Prostate gland (tissue), 2 donors: ENCODE measurements at regions not wholly inside any gene's neighbourhood (a gene's known extent, or its start where the extent isn't known, plus 50 kb on each side); places are given as distances from the start of the nearest gene placed in this dataset.

Experiments
- DNase-seq: peaks from one replicate; pipeline ENCODE4 v3.0.0-alpha.2; 2019; ENCODE audit warnings: low spot score
- H3K27ac ChIP-seq, 2 donors: fragments of 200-600 bp; sonication (generic); 2 replicates each; pipeline ENCODE4 v1.5.1; 2017 to 2019
- H3K27me3 ChIP-seq: fragments of 200-600 bp; sonication (generic); replicated peaks from 2 replicates; pipeline ENCODE4 v1.5.1; 2019; ENCODE audit not compliant: insufficient read depth
- H3K36me3 ChIP-seq, 2 donors: fragments of 200-600 bp; sonication (generic); 1 replicate in 1 of 2; 2 replicates in 1 of 2; pipeline versions ENCODE4 v1.5.1 to v1.8.1; 2017 to 2019
- H3K4me1 ChIP-seq: fragments of 200-600 bp; sonication (generic); replicated peaks from 2 replicates; pipeline ENCODE4 v1.5.1; 2019
- H3K4me3 ChIP-seq, 2 donors: fragments of 200-600 bp; sonication (generic); 2 replicates each; pipeline ENCODE4 v1.5.1; 2017 to 2019
- H3K9me3 ChIP-seq: fragments of 200-600 bp; sonication (generic); 2 replicates; pipeline ENCODE4 v1.5.1; 2017
- CTCF ChIP-seq, 4 experiments: fragments of 200-600 bp in 2 of 4; fragments of 450-650 bp in 2 of 4; sonication (generic) in 2 of 4; IDR thresholded peaks; 1 replicate in 3 of 4; 2 replicates in 1 of 4; pipeline ENCODE4 v1.5.1; 2016 to 2019; ENCODE audit warnings: antibody characterized with exemption in 4 of 4, mild to moderate bottlenecking in 2 of 4, moderate library complexity in 2 of 4
- POLR2A ChIP-seq: fragments of 450-650 bp; IDR thresholded peaks from one replicate; pipeline ENCODE4 v1.6.1; 2016; ENCODE audit warnings: antibody characterized with exemption, mild to moderate bottlenecking
- POLR2AphosphoS5 ChIP-seq: sonication (generic); formaldehyde crosslinking; IDR thresholded peaks from one replicate; pipeline ENCODE4 v1.6.1; 2017; ENCODE audit warnings: antibody characterized with exemption
- WGBS: methylation state at CpG from one replicate; pipeline ENCODE4 v1.1.5; 2018; 5-methylcytosine and 5-hydroxymethylcytosine counted together
- intact Hi-C: fragments of 100-400 bp; cut with DNase I; formaldehyde crosslinking; loops from one replicate; pipeline ENCODE4 v1.14.2; 2022

- intact Hi-C loops: no loop called here
- no peaks in the 10 kb centered on the region for H3K36me3 ChIP-seq
Measured at GRCh38 chr2:145596416-145596815, 1076.5 kb upstream of the ZEB2 start.

GRCh38 chr2:145595296-145595695 is 1075.4 kb upstream of the ZEB2 start:
- H3K4me1 ChIP-seq: no peaks in the 10 kb centered on the region
- WGBS: 86% methylated on average over 3 of the region's 3 CpGs
- TF ChIP-seq CTCF (IDR thresholded peaks at IDR 0.05) (no peak), POLR2AphosphoS5 (no peak), POLR2A (no peak)
- H3K4me3 ChIP-seq: no peak overlapping the region
- H3K27ac ChIP-seq: no peak overlapping the region
- H3K9me3 ChIP-seq: no peaks in the 10 kb centered on the region
- no peaks in the 10 kb centered on the region for H3K27me3 ChIP-seq
- no peak for DNase-seq
- intact Hi-C loops: no loop called here
- H3K36me3 ChIP-seq: no peaks in the 10 kb centered on the region

More at GRCh38 chr2:145596416-145596815, 1076.5 kb upstream of the ZEB2 start:
- H3K27me3 ChIP-seq: no peaks in the 10 kb centered on the region
- no peak overlapping the region for H3K4me3 ChIP-seq
- no peak for DNase-seq
- no peaks in the 10 kb centered on the region for H3K9me3 ChIP-seq
- TF ChIP-seq CTCF (IDR thresholded peaks at IDR 0.05): no peak
- no peak for TF ChIP-seq POLR2AphosphoS5
- TF ChIP-seq POLR2A: no peak
- 92% methylated on average over 3 of the region's 3 CpGs for WGBS
- no peaks in the 10 kb centered on the region for H3K4me1 ChIP-seq
- no peak overlapping the region for H3K27ac ChIP-seq

GRCh38 chr2:145593991-145594614 is 1074.2 kb upstream of the ZEB2 start:
- Histone ChIP-seq H3K4me3 (no peak overlapping the region), H3K36me3 (no peaks in the 10 kb centered on the region), H3K4me1 (no peaks in the 10 kb centered on the region), H3K27me3 (no peaks in the 10 kb centered on the region), H3K27ac (no peak overlapping the region), H3K9me3 (no peaks in the 10 kb centered on the region)
- DNase-seq: no peak
- WGBS: 80% methylated on average over 2 of the region's 2 CpGs
- intact Hi-C loops: no loop called here
- TF ChIP-seq POLR2AphosphoS5 (no peak), CTCF (IDR thresholded peaks at IDR 0.05) (no peak), POLR2A (no peak)

- Histone ChIP-seq H3K27me3 (no peaks in the 10 kb centered on the region), H3K36me3 (no peaks in the 10 kb centered on the region), H3K4me1 (no peaks in the 10 kb centered on the region), H3K9me3 (no peaks in the 10 kb centered on the region), H3K27ac (no peak overlapping the region), H3K4me3 (no peak overlapping the region)
- 86% methylated on average over 1 of the region's 1 CpG for WGBS
- no peak for DNase-seq
- intact Hi-C loops: no loop called here
- no peak for TF ChIP-seq POLR2AphosphoS5
- TF ChIP-seq POLR2A: no peak
- no peak for TF ChIP-seq CTCF (IDR thresholded peaks at IDR 0.05)
Measured at GRCh38 chr2:145593280-145593679, 1073.4 kb upstream of the ZEB2 start.

GRCh38 chr2:145592361-145592760 is 1072.4 kb upstream of the ZEB2 start:
- DNase-seq: no peak
- no peaks in the 10 kb centered on the region for H3K4me1 ChIP-seq
- H3K36me3 ChIP-seq: no peaks in the 10 kb centered on the region
- no peaks in the 10 kb centered on the region for H3K9me3 ChIP-seq
- intact Hi-C loops: no loop called here
- WGBS: 95% methylated on average over 1 of the region's 1 CpG
- H3K27me3 ChIP-seq: no peaks in the 10 kb centered on the region
- H3K4me3 ChIP-seq: no peak overlapping the region
- no peak overlapping the region for H3K27ac ChIP-seq
- TF ChIP-seq CTCF (IDR thresholded peaks at IDR 0.05): no peak
- TF ChIP-seq POLR2AphosphoS5: no peak
- TF ChIP-seq POLR2A: no peak
